Panc1 (cell line): ENCODE measurements at regions not wholly inside any gene's neighbourhood (a gene's known extent, or its start where the extent isn't known, plus 50 kb on each side); places are given as distances from the start of the nearest gene placed in this dataset.

Experiments
- ATAC-seq: fragments of 200-7000 bp; cut with Tn5 transposase; 2 replicates; pipeline ENCODE4 v1.9.1; 2020; ENCODE audit warnings: mild to moderate bottlenecking, moderate library complexity
- BruUV-seq: library from RNA; stranded (reverse); fragments of 400-500 nt; replicated peaks from 2 replicates; lab custom pipeline; 2021; lab: Mats Ljungman, UMichigan
- CTCF ChIA-PET: fragments of 300-600 bp; sonication (Branson Sonifier 250); formaldehyde crosslinking; loops from one replicate; lab custom pipeline; 2022; ENCODE audit warnings: antibody characterized with exemption; lab: Charles Lee
- POLR2A ChIA-PET: fragments of 300-600 bp; sonication (Branson Sonifier 250); formaldehyde crosslinking; loops from one replicate; lab custom pipeline; 2022; ENCODE audit warnings: antibody characterized with exemption; lab: Charles Lee
- DNase-seq: peaks from one replicate; pipeline ENCODE4 v3.0.0-alpha.2; 2010; ENCODE audit warnings: low read depth, low spot score
- H3K27ac ChIP-seq: 2 replicates; pipeline ENCODE4 v1.5.1; 2011; ENCODE audit warnings: mild to moderate bottlenecking, low read length, inconsistent platforms
- H3K27me3 ChIP-seq: fragments of 200-500 bp; sonication (Bioruptor generic); 2 replicates; pipeline ENCODE4 v1.6.0; 2014; ENCODE audit warnings: low read length, inconsistent platforms; ENCODE audit not compliant: control insufficient read depth, insufficient read depth
- H3K36me3 ChIP-seq: fragments of 200-500 bp; sonication (Bioruptor generic); 2 replicates; pipeline ENCODE4 v1.5.1; 2014; ENCODE audit warnings: inconsistent platforms, mild to moderate bottlenecking, low read length, moderate library complexity; ENCODE audit not compliant: control insufficient read depth, insufficient read depth
- H3K4me1 ChIP-seq: 2 replicates; pipeline ENCODE4 v1.5.1; 2011; ENCODE audit warnings: inconsistent platforms, mild to moderate bottlenecking, low read length, moderate library complexity; ENCODE audit not compliant: control insufficient read depth, insufficient read depth
- H3K4me3 ChIP-seq, 2 experiments: 2 replicates each; pipeline ENCODE4 v1.5.1; 2011 to 2012; ENCODE audit warnings: low read depth in 2 of 2, low read length in 2 of 2, mild to moderate bottlenecking in 2 of 2, inconsistent platforms in 1 of 2, moderate library complexity in 1 of 2
- H3K9me3 ChIP-seq: fragments of 200-500 bp; sonication (Bioruptor generic); 2 replicates; pipeline ENCODE4 v1.5.1; 2014; ENCODE audit warnings: low read depth, mild to moderate bottlenecking, inconsistent platforms, low read length, moderate library complexity; ENCODE audit not compliant: control insufficient read depth, insufficient read depth
- POLR2AphosphoS5 ChIP-seq: IDR thresholded peaks from 2 replicates; pipeline ENCODE4 v1.6.1; 2012; ENCODE audit warnings: mild to moderate bottlenecking, low read depth, low read length, moderate library complexity
- SIN3A ChIP-seq: IDR thresholded peaks from 2 replicates; pipeline ENCODE4 v1.6.1; 2012; ENCODE audit warnings: low read depth, mild to moderate bottlenecking, low read length, moderate library complexity, borderline replicate concordance; ENCODE audit not compliant: insufficient read depth
- TCF7L2 ChIP-seq: IDR thresholded peaks from 2 replicates; pipeline ENCODE4 v1.6.1; 2011; ENCODE audit warnings: mild to moderate bottlenecking, low read depth, low read length, inconsistent platforms
- in situ Hi-C: cut with HindIII; loops from 2 replicates; pipeline ENCODE4 v1.10.0; 2016; ENCODE audit warnings: low sequenced_read_pairs, low pct_unique_long_range_greater_than_20kb
- intact Hi-C: fragments of 100-400 bp; cut with micrococcal nuclease; formaldehyde crosslinking; loops from one replicate; pipeline ENCODE4 v1.10.0; 2022; ENCODE audit not compliant: unreplicated experiment
- TF ChIP-seq, protein P1 (sequence below), 2 experiments: IDR thresholded peaks; 2 replicates each; pipeline ENCODE4 v1.6.1; 2011 to 2012; ENCODE audit warnings: low read depth in 2 of 2, control low read depth in 1 of 2, low read length in 1 of 2, mild to moderate bottlenecking in 1 of 2, moderate library complexity in 1 of 2; ENCODE audit not compliant: insufficient read depth in 1 of 2
- TF ChIP-seq, protein P2 (sequence below): fragments of 450-650 bp; IDR thresholded peaks from 2 replicates; pipeline ENCODE4 v1.5.1; 2017; ENCODE audit warnings: mild to moderate bottlenecking

GRCh38 chr7:115116773-115117715 lies 195.2 kb downstream of the MDFIC start:
- CTCF ChIA-PET, result no interaction called here
- BruUV-seq, result no TSS peak

GRCh38 chr7:115113776-115114175 lies 191.9 kb downstream of the MDFIC start:
- intact Hi-C loops, result no loop called here
- ChIA-PET CTCF (no interaction called here), POLR2A (no interaction called here)
- H3K36me3 ChIP-seq, result no peaks in the 10 kb centered on the region
- ATAC-seq (no peak), DNase-seq (no peak)
- no peaks in the 10 kb centered on the region for H3K27me3 ChIP-seq
- no TSS peak for BruUV-seq
- H3K27ac ChIP-seq, result no peak overlapping the region
- no peaks in the 10 kb centered on the region for H3K9me3 ChIP-seq
- TF ChIP-seq, protein P1, sequence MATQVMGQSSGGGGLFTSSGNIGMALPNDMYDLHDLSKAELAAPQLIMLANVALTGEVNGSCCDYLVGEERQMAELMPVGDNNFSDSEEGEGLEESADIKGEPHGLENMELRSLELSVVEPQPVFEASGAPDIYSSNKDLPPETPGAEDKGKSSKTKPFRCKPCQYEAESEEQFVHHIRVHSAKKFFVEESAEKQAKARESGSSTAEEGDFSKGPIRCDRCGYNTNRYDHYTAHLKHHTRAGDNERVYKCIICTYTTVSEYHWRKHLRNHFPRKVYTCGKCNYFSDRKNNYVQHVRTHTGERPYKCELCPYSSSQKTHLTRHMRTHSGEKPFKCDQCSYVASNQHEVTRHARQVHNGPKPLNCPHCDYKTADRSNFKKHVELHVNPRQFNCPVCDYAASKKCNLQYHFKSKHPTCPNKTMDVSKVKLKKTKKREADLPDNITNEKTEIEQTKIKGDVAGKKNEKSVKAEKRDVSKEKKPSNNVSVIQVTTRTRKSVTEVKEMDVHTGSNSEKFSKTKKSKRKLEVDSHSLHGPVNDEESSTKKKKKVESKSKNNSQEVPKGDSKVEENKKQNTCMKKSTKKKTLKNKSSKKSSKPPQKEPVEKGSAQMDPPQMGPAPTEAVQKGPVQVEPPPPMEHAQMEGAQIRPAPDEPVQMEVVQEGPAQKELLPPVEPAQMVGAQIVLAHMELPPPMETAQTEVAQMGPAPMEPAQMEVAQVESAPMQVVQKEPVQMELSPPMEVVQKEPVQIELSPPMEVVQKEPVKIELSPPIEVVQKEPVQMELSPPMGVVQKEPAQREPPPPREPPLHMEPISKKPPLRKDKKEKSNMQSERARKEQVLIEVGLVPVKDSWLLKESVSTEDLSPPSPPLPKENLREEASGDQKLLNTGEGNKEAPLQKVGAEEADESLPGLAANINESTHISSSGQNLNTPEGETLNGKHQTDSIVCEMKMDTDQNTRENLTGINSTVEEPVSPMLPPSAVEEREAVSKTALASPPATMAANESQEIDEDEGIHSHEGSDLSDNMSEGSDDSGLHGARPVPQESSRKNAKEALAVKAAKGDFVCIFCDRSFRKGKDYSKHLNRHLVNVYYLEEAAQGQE (IDR thresholded peaks at IDR 0.05; ENCODE audit: insufficient read depth in 1 of 2, low read depth in 2 of 2, low read length in 1 of 2), result no peak
- TF ChIP-seq SIN3A (no peak), TCF7L2 (no peak), POLR2AphosphoS5 (no peak)
- TF ChIP-seq, protein P2, sequence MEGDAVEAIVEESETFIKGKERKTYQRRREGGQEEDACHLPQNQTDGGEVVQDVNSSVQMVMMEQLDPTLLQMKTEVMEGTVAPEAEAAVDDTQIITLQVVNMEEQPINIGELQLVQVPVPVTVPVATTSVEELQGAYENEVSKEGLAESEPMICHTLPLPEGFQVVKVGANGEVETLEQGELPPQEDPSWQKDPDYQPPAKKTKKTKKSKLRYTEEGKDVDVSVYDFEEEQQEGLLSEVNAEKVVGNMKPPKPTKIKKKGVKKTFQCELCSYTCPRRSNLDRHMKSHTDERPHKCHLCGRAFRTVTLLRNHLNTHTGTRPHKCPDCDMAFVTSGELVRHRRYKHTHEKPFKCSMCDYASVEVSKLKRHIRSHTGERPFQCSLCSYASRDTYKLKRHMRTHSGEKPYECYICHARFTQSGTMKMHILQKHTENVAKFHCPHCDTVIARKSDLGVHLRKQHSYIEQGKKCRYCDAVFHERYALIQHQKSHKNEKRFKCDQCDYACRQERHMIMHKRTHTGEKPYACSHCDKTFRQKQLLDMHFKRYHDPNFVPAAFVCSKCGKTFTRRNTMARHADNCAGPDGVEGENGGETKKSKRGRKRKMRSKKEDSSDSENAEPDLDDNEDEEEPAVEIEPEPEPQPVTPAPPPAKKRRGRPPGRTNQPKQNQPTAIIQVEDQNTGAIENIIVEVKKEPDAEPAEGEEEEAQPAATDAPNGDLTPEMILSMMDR, result no peak
- no peaks in the 10 kb centered on the region for H3K4me1 ChIP-seq
- no peak overlapping the region for H3K4me3 ChIP-seq
- in situ Hi-C loops, result no loop called here

More at GRCh38 chr7:115116773-115117715, 195.2 kb downstream of the MDFIC start:
- DNase-seq (no peak), ATAC-seq (no peak)
- Histone ChIP-seq H3K27ac (no peak overlapping the region), H3K4me3 (no peak overlapping the region), H3K36me3 (no peaks in the 10 kb centered on the region), H3K9me3 (no peaks in the 10 kb centered on the region), H3K27me3 (no peaks in the 10 kb centered on the region), H3K4me1 (no peaks in the 10 kb centered on the region)
- TF ChIP-seq, protein P2, result no peak
- TF ChIP-seq SIN3A, result no peak
- POLR2A ChIA-PET, result no interaction called here
- intact Hi-C loops, result no loop called here
- in situ Hi-C loops, result no loop called here
